Neural progenitor cell (in vitro differentiated cells): ENCODE measurements at regions not wholly inside any gene's neighbourhood (a gene's known extent, or its start where the extent isn't known, plus 50 kb on each side); places are given as distances from the start of the nearest gene placed in this dataset.

ENCODE experiments used
- DNase-seq: peaks from one replicate; pipeline ENCODE4 v3.0.0-alpha.2; 2016; ENCODE audit warnings: low spot score
- H2AFZ ChIP-seq: fragments of 200-600 bp; sonication (generic); replicated peaks from 2 replicates; pipeline ENCODE4 v1.6.1; 2016; ENCODE audit warnings: antibody characterized with exemption
- H3F3A ChIP-seq: fragments of 200-600 bp; sonication (generic); 2 replicates; pipeline ENCODE4 v1.6.1; 2016; ENCODE audit warnings: antibody characterized with exemption, low read depth
- H3K27ac ChIP-seq: fragments of 200-600 bp; sonication (generic); 2 replicates; pipeline ENCODE4 v1.5.1; 2016; ENCODE audit warnings: mild to moderate bottlenecking
- H3K27me3 ChIP-seq: fragments of 200-600 bp; sonication (generic); 2 replicates; pipeline ENCODE4 v1.6.1; 2016; ENCODE audit warnings: mild to moderate bottlenecking, moderate library complexity
- H3K36me3 ChIP-seq: fragments of 200-600 bp; sonication (generic); 2 replicates; pipeline ENCODE4 v1.5.1; 2016
- H3K4me1 ChIP-seq: fragments of 200-600 bp; sonication (generic); 2 replicates; pipeline ENCODE4 v1.6.1; 2016; ENCODE audit warnings: mixed run types
- H3K4me2 ChIP-seq: fragments of 200-600 bp; sonication (generic); 2 replicates; pipeline ENCODE4 v1.6.1; 2016
- H3K4me3 ChIP-seq: fragments of 200-600 bp; sonication (generic); 2 replicates; pipeline ENCODE4 v1.5.1; 2016
- H3K79me2 ChIP-seq: fragments of 200-600 bp; sonication (generic); 2 replicates; pipeline ENCODE4 v1.6.1; 2016; ENCODE audit warnings: low read depth
- H3K9ac ChIP-seq: fragments of 200-600 bp; sonication (generic); 2 replicates; pipeline ENCODE4 v1.6.1; 2016
- H3K9me3 ChIP-seq: fragments of 200-600 bp; sonication (generic); 2 replicates; pipeline ENCODE4 v1.5.1; 2016; ENCODE audit warnings: low read depth
- H4K20me1 ChIP-seq: fragments of 200-600 bp; sonication (generic); 2 replicates; pipeline ENCODE4 v1.6.1; 2016; ENCODE audit warnings: low read depth
- H3K27ac Mint-ChIP-seq: 3 replicates; pipeline ENCODE4 v1.8.0; 2021; ENCODE audit warnings: mixed read lengths
- H3K27me3 Mint-ChIP-seq: 2 replicates; pipeline ENCODE4 v1.8.0; 2022; ENCODE audit warnings: low read depth, mild to moderate bottlenecking, inconsistent platforms, moderate library complexity, mixed read lengths; ENCODE audit not compliant: insufficient read depth
- H3K36me3 Mint-ChIP-seq: 3 replicates; pipeline ENCODE4 v1.8.0; 2021; ENCODE audit warnings: mixed read lengths
- H3K4me1 Mint-ChIP-seq: 3 replicates; pipeline ENCODE4 v1.8.0; 2021; ENCODE audit warnings: mixed read lengths
- H3K4me3 Mint-ChIP-seq: 3 replicates; pipeline ENCODE4 v1.8.0; 2021; ENCODE audit warnings: mild to moderate bottlenecking, moderate library complexity, mixed read lengths
- H3K9me3 Mint-ChIP-seq: 3 replicates; pipeline ENCODE4 v1.8.0; 2020; ENCODE audit warnings: mixed read lengths
- EZH2 ChIP-seq: fragments of 200-600 bp; sonication (generic); IDR thresholded peaks from 2 replicates; pipeline ENCODE4 v1.6.1; 2017; ENCODE audit warnings: antibody characterized with exemption, mild to moderate bottlenecking, moderate library complexity
- EZH2phosphoT487 ChIP-seq: fragments of 200-600 bp; sonication (generic); IDR thresholded peaks from 2 replicates; pipeline ENCODE4 v1.6.1; 2017; ENCODE audit warnings: antibody characterized with exemption
- TF ChIP-seq, protein P1 (sequence below): fragments of 200-600 bp; sonication (generic); IDR thresholded peaks from 2 replicates; pipeline ENCODE4 v1.5.1; 2017; ENCODE audit warnings: antibody characterized with exemption, mild to moderate bottlenecking

DNA sequence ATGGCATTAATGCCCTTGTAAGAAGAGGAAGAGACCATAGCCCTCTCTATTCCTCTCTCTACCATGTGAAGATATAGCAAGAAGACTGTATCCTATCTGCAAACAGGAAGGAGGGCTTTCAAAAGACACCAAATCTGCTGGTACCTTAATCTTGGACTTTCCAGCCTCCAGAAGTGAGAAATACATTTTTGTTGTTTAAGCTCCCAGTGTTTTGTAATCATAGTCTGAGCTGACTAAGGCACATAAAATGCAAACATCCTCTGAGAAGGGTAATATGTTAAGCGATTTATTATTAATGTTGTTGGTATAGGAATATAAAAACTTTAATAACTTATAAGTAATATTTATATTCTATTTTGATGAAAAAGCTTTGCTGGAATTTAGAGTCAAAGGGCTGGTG is 559.8 kb downstream of the SUCLG1 start:
- TF ChIP-seq, protein P1, sequence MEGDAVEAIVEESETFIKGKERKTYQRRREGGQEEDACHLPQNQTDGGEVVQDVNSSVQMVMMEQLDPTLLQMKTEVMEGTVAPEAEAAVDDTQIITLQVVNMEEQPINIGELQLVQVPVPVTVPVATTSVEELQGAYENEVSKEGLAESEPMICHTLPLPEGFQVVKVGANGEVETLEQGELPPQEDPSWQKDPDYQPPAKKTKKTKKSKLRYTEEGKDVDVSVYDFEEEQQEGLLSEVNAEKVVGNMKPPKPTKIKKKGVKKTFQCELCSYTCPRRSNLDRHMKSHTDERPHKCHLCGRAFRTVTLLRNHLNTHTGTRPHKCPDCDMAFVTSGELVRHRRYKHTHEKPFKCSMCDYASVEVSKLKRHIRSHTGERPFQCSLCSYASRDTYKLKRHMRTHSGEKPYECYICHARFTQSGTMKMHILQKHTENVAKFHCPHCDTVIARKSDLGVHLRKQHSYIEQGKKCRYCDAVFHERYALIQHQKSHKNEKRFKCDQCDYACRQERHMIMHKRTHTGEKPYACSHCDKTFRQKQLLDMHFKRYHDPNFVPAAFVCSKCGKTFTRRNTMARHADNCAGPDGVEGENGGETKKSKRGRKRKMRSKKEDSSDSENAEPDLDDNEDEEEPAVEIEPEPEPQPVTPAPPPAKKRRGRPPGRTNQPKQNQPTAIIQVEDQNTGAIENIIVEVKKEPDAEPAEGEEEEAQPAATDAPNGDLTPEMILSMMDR = no peak
- TF ChIP-seq EZH2 (no peak), EZH2phosphoT487 (no peak)

GRCh38 chr2:83894976-83895375 is 564.1 kb downstream of the SUCLG1 start:
- H3K9me3 Mint-ChIP-seq = no peaks in the 10 kb centered on the region
- H3K9me3 ChIP-seq = no peaks in the 10 kb centered on the region
- no peak overlapping the region for H3K27ac Mint-ChIP-seq

More for the DNA sequence above, 559.8 kb downstream of the SUCLG1 start:
- no peak overlapping the region for H3K27ac ChIP-seq
- H3K9me3 Mint-ChIP-seq = no peaks in the 10 kb centered on the region
- H3K4me3 ChIP-seq = no peak overlapping the region
- no peaks in the 10 kb centered on the region for H3K4me1 ChIP-seq
- H3K4me1 Mint-ChIP-seq = peaks cover 5% of the 10 kb centered on the region
- H3F3A ChIP-seq = no peaks in the 10 kb centered on the region
- H3K27ac Mint-ChIP-seq = no peak overlapping the region
- H3K27me3 ChIP-seq = no peaks in the 10 kb centered on the region
- H3K79me2 ChIP-seq = no peaks in the 10 kb centered on the region
- no peaks in the 10 kb centered on the region for H3K9me3 ChIP-seq
- no peak overlapping the region for H3K4me3 Mint-ChIP-seq
- no peak for DNase-seq
- H4K20me1 ChIP-seq = no peaks in the 10 kb centered on the region
- no peak overlapping the region for H2AFZ ChIP-seq
- H3K36me3 Mint-ChIP-seq = no peaks in the 10 kb centered on the region
- no peaks in the 10 kb centered on the region for H3K36me3 ChIP-seq
- no peaks in the 10 kb centered on the region for H3K27me3 Mint-ChIP-seq
- no peak overlapping the region for H3K4me2 ChIP-seq
- H3K9ac ChIP-seq = no peak overlapping the region

GRCh38 chr2:83887757-83888156 is 571.3 kb downstream of the SUCLG1 start:
- H3K27me3 ChIP-seq = no peaks in the 10 kb centered on the region
- H3K27me3 Mint-ChIP-seq = no peaks in the 10 kb centered on the region
- H3K27ac Mint-ChIP-seq = no peak overlapping the region
- no peaks in the 10 kb centered on the region for H3K9me3 Mint-ChIP-seq
- no peaks in the 10 kb centered on the region for H3F3A ChIP-seq
- H3K9me3 ChIP-seq = no peaks in the 10 kb centered on the region
- no peak overlapping the region for H3K4me3 ChIP-seq
- H2AFZ ChIP-seq = no peak overlapping the region
- H3K36me3 ChIP-seq = no peaks in the 10 kb centered on the region
- TF ChIP-seq, protein P1 = no peak
- TF ChIP-seq EZH2 (no peak), EZH2phosphoT487 (no peak)
- H4K20me1 ChIP-seq = no peaks in the 10 kb centered on the region
- DNase-seq = no peak
- H3K4me1 ChIP-seq = peaks cover 4% of the 10 kb centered on the region
- H3K79me2 ChIP-seq = no peaks in the 10 kb centered on the region
- no peak overlapping the region for H3K9ac ChIP-seq
- no peak overlapping the region for H3K4me2 ChIP-seq
- no peaks in the 10 kb centered on the region for H3K36me3 Mint-ChIP-seq
- no peak overlapping the region for H3K4me3 Mint-ChIP-seq
- H3K27ac ChIP-seq = no peak overlapping the region
- peaks cover 4% of the 10 kb centered on the region for H3K4me1 Mint-ChIP-seq

More at GRCh38 chr2:83894976-83895375, 564.1 kb downstream of the SUCLG1 start:
- Histone ChIP-seq H3F3A (no peaks in the 10 kb centered on the region), H3K9ac (no peak overlapping the region), H3K4me1 (no peaks in the 10 kb centered on the region), H3K4me2 (no peak overlapping the region), H3K27me3 (no peaks in the 10 kb centered on the region), H3K36me3 (no peaks in the 10 kb centered on the region), H4K20me1 (no peaks in the 10 kb centered on the region), H3K27ac (no peak overlapping the region), H3K79me2 (no peaks in the 10 kb centered on the region), H3K4me3 (no peak overlapping the region), H2AFZ (no peak overlapping the region)
- DNase-seq = no peak
- H3K27me3 Mint-ChIP-seq = no peaks in the 10 kb centered on the region
- no peaks in the 10 kb centered on the region for H3K4me1 Mint-ChIP-seq
- H3K4me3 Mint-ChIP-seq = no peak overlapping the region
- H3K36me3 Mint-ChIP-seq = no peaks in the 10 kb centered on the region
- TF ChIP-seq, protein P1 = no peak
- TF ChIP-seq EZH2 (no peak), EZH2phosphoT487 (no peak)
